Upper lobe of left lung (tissue), 6 donors: ENCODE measurements at regions not wholly inside any gene's neighbourhood (a gene's known extent, or its start where the extent isn't known, plus 50 kb on each side); places are given as distances from the start of the nearest gene placed in this dataset.
"Not testable (repeated sequence)": the region's sequence is repeated elsewhere in the genome, so short reads cannot be mapped to it uniquely, and the experiment has no call there.

Source experiments
- ATAC-seq, 2 donors: fragments of 200-7000 bp; cut with Tn5 transposase; one replicate each; pipeline ENCODE4 v1.9.1; 2022; ENCODE audit warnings: mild to moderate bottlenecking in 2 of 2, moderate library complexity in 2 of 2; ENCODE audit not compliant: low FRiP score in 2 of 2
- DNase-seq, 2 donors: peaks; one replicate each; pipeline ENCODE4 v3.0.0-alpha.2; 2019 to 2020
- H3K27ac ChIP-seq, 4 donors: fragments of 200-600 bp; sonication (generic); one replicate each; pipeline ENCODE4 v1.5.1; 2016 to 2019
- H3K27me3 ChIP-seq, 4 donors: fragments of 200-600 bp; sonication (generic); one replicate each; pipeline ENCODE4 v1.5.1; 2017 to 2019
- H3K36me3 ChIP-seq, 4 donors: fragments of 200-600 bp; sonication (generic); one replicate each; pipeline ENCODE4 v1.5.1; 2016 to 2019
- H3K4me1 ChIP-seq, 4 donors: fragments of 200-600 bp; sonication (generic); one replicate each; pipeline ENCODE4 v1.5.1; 2018 to 2019
- H3K4me3 ChIP-seq, 4 donors: fragments of 200-600 bp; sonication (generic); one replicate each; pipeline ENCODE4 v1.5.1; 2017 to 2019; ENCODE audit warnings: mild to moderate bottlenecking in 2 of 4, moderate library complexity in 1 of 4
- H3K9me3 ChIP-seq, 4 donors: fragments of 200-600 bp; sonication (generic); one replicate each; pipeline ENCODE4 v1.5.1; 2018 to 2019
- CTCF ChIP-seq, 6 experiments: fragments of 450-650 bp in 4 of 6; fragments of 200-600 bp in 2 of 6; sonication (generic) in 2 of 6; IDR thresholded peaks; one replicate each; pipeline ENCODE4 v1.5.1; 2016 to 2019; ENCODE audit warnings: antibody characterized with exemption in 6 of 6
- EP300 ChIP-seq, 4 donors: sonication (generic); formaldehyde crosslinking; IDR thresholded peaks; one replicate each; pipeline ENCODE4 v1.5.1; 2017; ENCODE audit warnings: antibody characterized with exemption in 4 of 4, control low read depth in 2 of 4
- POLR2A ChIP-seq, 4 donors: fragments of 450-650 bp; IDR thresholded peaks; one replicate each; pipeline ENCODE4 v1.5.1; 2016 to 2017; ENCODE audit warnings: antibody characterized with exemption in 4 of 4, mild to moderate bottlenecking in 2 of 4
- POLR2AphosphoS5 ChIP-seq, 2 donors: sonication (generic); formaldehyde crosslinking; IDR thresholded peaks; one replicate each; pipeline ENCODE4 v1.5.1; 2017; ENCODE audit warnings: antibody characterized with exemption in 2 of 2
- WGBS, 2 donors: methylation state at CpG; one replicate each; pipeline ENCODE4 v1.1.5; 2017 to 2018; 5-methylcytosine and 5-hydroxymethylcytosine counted together
- donor health status: DM: no; HTN: no; CAD: no; lungs with moderate emphysema.
- donor health status: DM: no; HTN: yes; CAD: no; lungs with severe emphysema.

GRCh38 chr6:84902354-84902928 lies 138.0 kb upstream of the TBX18 start:
- no peaks in the 10 kb centered on the region for H3K4me1 ChIP-seq
- H3K27me3 ChIP-seq, result no peaks in the 10 kb centered on the region
- no peak for TF ChIP-seq POLR2A (IDR thresholded peaks at IDR 0.05)
- H3K36me3 ChIP-seq, result no peaks in the 10 kb centered on the region
- WGBS, 2 donors, result 77 to 94% methylated on average over 3 of the region's 3 CpGs
- H3K4me3 ChIP-seq, result no peak overlapping the region
- H3K9me3 ChIP-seq, result no peaks in the 10 kb centered on the region
- no peak overlapping the region for H3K27ac ChIP-seq
- no peak for ATAC-seq
- DNase-seq, result no peak

- WGBS, 2 donors, result 85 to 87% methylated on average over 3 of the region's 3 CpGs
- no peak overlapping the region for H3K27ac ChIP-seq
- ATAC-seq (no peak), DNase-seq (no peak)
- no peaks in the 10 kb centered on the region for H3K9me3 ChIP-seq
- no peak overlapping the region for H3K4me3 ChIP-seq
- no peaks in the 10 kb centered on the region for H3K36me3 ChIP-seq
- H3K27me3 ChIP-seq, result no peaks in the 10 kb centered on the region
- no peak for TF ChIP-seq CTCF (IDR thresholded peaks at IDR 0.05)
- TF ChIP-seq POLR2A (IDR thresholded peaks at IDR 0.05), result no peak
- H3K4me1 ChIP-seq, result no peaks in the 10 kb centered on the region
Measured at GRCh38 chr6:84897988-84898594, 133.7 kb upstream of the TBX18 start.

- no peaks in the 10 kb centered on the region for H3K36me3 ChIP-seq
- WGBS, 2 donors, result 73 to 79% methylated on average over 1 of the region's 1 CpG
- no peaks in the 10 kb centered on the region for H3K4me1 ChIP-seq
- TF ChIP-seq EP300 (IDR thresholded peaks at IDR 0.05) (no peak), POLR2A (IDR thresholded peaks at IDR 0.05) (no peak), POLR2AphosphoS5 (IDR thresholded peaks at IDR 0.05) (no peak), CTCF (IDR thresholded peaks at IDR 0.05) (no peak)
- no peaks in the 10 kb centered on the region for H3K9me3 ChIP-seq
- no peak overlapping the region for H3K27ac ChIP-seq
- ATAC-seq, result no peak
- no peaks in the 10 kb centered on the region for H3K27me3 ChIP-seq
- no peak overlapping the region for H3K4me3 ChIP-seq
- no peak for DNase-seq
Measured at GRCh38 chr6:84897011-84897410, 132.6 kb upstream of the TBX18 start.

- Histone ChIP-seq H3K27me3 (no peaks in the 10 kb centered on the region), H3K27ac (no peak overlapping the region), H3K9me3 (no peaks in the 10 kb centered on the region), H3K4me3 (no peak overlapping the region), H3K36me3 (no peaks in the 10 kb centered on the region), H3K4me1 (no peaks in the 10 kb centered on the region)
- ATAC-seq (no peak), DNase-seq (no peak)
- TF ChIP-seq CTCF (IDR thresholded peaks at IDR 0.05), result no peak
- TF ChIP-seq POLR2A (IDR thresholded peaks at IDR 0.05), result no peak
- TF ChIP-seq EP300 (IDR thresholded peaks at IDR 0.05), result no peak
- no peak for TF ChIP-seq POLR2AphosphoS5 (IDR thresholded peaks at IDR 0.05)
- 56 to 58% methylated on average over 1 of the region's 1 CpG for WGBS, 2 donors
Measured at GRCh38 chr6:84892671-84893070, 128.3 kb upstream of the TBX18 start.

- no peaks in the 10 kb centered on the region for H3K9me3 ChIP-seq
- no peak overlapping the region for H3K27ac ChIP-seq
- 75 to 80% methylated on average over 10 of the region's 10 CpGs for WGBS, 2 donors
- ATAC-seq (no peak), DNase-seq (no peak)
- H3K4me1 ChIP-seq, result no peaks in the 10 kb centered on the region
- no peak overlapping the region for H3K4me3 ChIP-seq
- no peaks in the 10 kb centered on the region for H3K36me3 ChIP-seq
- TF ChIP-seq POLR2A (IDR thresholded peaks at IDR 0.05), result no peak
- TF ChIP-seq CTCF (IDR thresholded peaks at IDR 0.05), result no peak
- no peak for TF ChIP-seq EP300 (IDR thresholded peaks at IDR 0.05)
- no peak for TF ChIP-seq POLR2AphosphoS5 (IDR thresholded peaks at IDR 0.05)
- no peaks in the 10 kb centered on the region for H3K27me3 ChIP-seq
Measured at GRCh38 chr6:84882768-84883766, 118.7 kb upstream of the TBX18 start.

- not testable (repeated sequence) for H3K27ac ChIP-seq, H3K36me3 ChIP-seq
Measured at GRCh38 chr6:84879385-84879784, 115.0 kb upstream of the TBX18 start.

More at GRCh38 chr6:84879385-84879784, 115.0 kb upstream of the TBX18 start:
- H3K4me3 ChIP-seq, DNase-seq, H3K27me3 ChIP-seq, H3K4me1 ChIP-seq, ATAC-seq, H3K9me3 ChIP-seq: not testable (repeated sequence)
